H9 (cell line): ENCODE measurements at regions not wholly inside any gene's neighbourhood (a gene's known extent, or its start where the extent isn't known, plus 50 kb on each side); places are given as distances from the start of the nearest gene placed in this dataset.

Source experiments
- DNase-seq: peaks from one replicate; pipeline ENCODE4 v3.0.0-alpha.2; 2017
- H2AFZ ChIP-seq: one replicate; pipeline ENCODE4 v1.6.1; 2013; ENCODE audit warnings: mild to moderate bottlenecking, low read length, control low read depth, moderate library complexity
- H2AK5ac ChIP-seq: 2 replicates; pipeline ENCODE4 v1.6.1; 2013; ENCODE audit warnings: low read length, control low read depth, mixed read lengths; ENCODE audit not compliant: insufficient read length
- H2BK120ac ChIP-seq: one replicate; pipeline ENCODE4 v1.6.1; 2013; ENCODE audit warnings: low read depth, mild to moderate bottlenecking, low read length, control low read depth, inconsistent platforms; ENCODE audit not compliant: poor library complexity, severe bottlenecking
- H2BK12ac ChIP-seq: 2 replicates; pipeline ENCODE4 v1.6.1; 2013; ENCODE audit warnings: low read length, control low read depth, mixed read lengths, low read depth; ENCODE audit not compliant: insufficient read length
- H2BK15ac ChIP-seq: 2 replicates; pipeline ENCODE4 v1.6.1; 2013; ENCODE audit warnings: low read depth, low read length, control low read depth
- H2BK20ac ChIP-seq: one replicate; pipeline ENCODE4 v1.6.1; 2013; ENCODE audit warnings: low read depth, mild to moderate bottlenecking, low read length, control low read depth, inconsistent platforms; ENCODE audit not compliant: poor library complexity, severe bottlenecking
- H2BK5ac ChIP-seq: 2 replicates; pipeline ENCODE4 v1.6.1; 2013; ENCODE audit warnings: low read length, control low read depth, mixed read lengths; ENCODE audit not compliant: insufficient read length
- H3K14ac ChIP-seq: 2 replicates; pipeline ENCODE4 v1.6.1; 2013; ENCODE audit warnings: low read length, control low read depth; ENCODE audit not compliant: insufficient read depth
- H3K18ac ChIP-seq: 2 replicates; pipeline ENCODE4 v1.6.1; 2013; ENCODE audit warnings: low read depth, mild to moderate bottlenecking, mixed read lengths, low read length, control low read depth; ENCODE audit not compliant: insufficient read length
- H3K23ac ChIP-seq: 2 replicates; pipeline ENCODE4 v1.6.1; 2013; ENCODE audit warnings: low read length, control low read depth, mixed read lengths, low read depth; ENCODE audit not compliant: insufficient read length
- H3K23me2 ChIP-seq: 2 replicates; pipeline ENCODE4 v1.6.1; 2013; ENCODE audit warnings: low read depth, mild to moderate bottlenecking, mixed read lengths, low read length, control low read depth; ENCODE audit not compliant: insufficient read length, poor library complexity, severe bottlenecking
- H3K27ac ChIP-seq: 2 replicates; pipeline ENCODE4 v1.5.1; 2013; ENCODE audit warnings: low read length, control low read depth, mixed read lengths, low read depth; ENCODE audit not compliant: insufficient read length
- H3K27me3 ChIP-seq: 2 replicates; pipeline ENCODE4 v1.6.1; 2013; ENCODE audit warnings: low read length, control low read depth, inconsistent platforms; ENCODE audit not compliant: insufficient read depth
- H3K4ac ChIP-seq: 2 replicates; pipeline ENCODE4 v1.6.1; 2013; ENCODE audit warnings: low read depth, mild to moderate bottlenecking, control low read depth, inconsistent platforms, low read length, moderate library complexity
- H3K4me1 ChIP-seq: 2 replicates; pipeline ENCODE4 v1.6.1; 2013; ENCODE audit warnings: low read length, control low read depth, inconsistent platforms; ENCODE audit not compliant: insufficient read depth
- H3K4me2 ChIP-seq: 2 replicates; pipeline ENCODE4 v1.6.1; 2013; ENCODE audit warnings: low read length, control low read depth, mixed read lengths; ENCODE audit not compliant: insufficient read length, insufficient read depth
- H3K56ac ChIP-seq: 2 replicates; pipeline ENCODE4 v1.6.1; 2013; ENCODE audit warnings: low read depth, mild to moderate bottlenecking, mixed read lengths, low read length, control low read depth; ENCODE audit not compliant: insufficient read length
- H3K79me1 ChIP-seq: 2 replicates; pipeline ENCODE4 v1.6.1; 2013; ENCODE audit warnings: low read depth, mild to moderate bottlenecking, moderate library complexity, low read length, control low read depth, inconsistent platforms; ENCODE audit not compliant: insufficient read depth, poor library complexity, severe bottlenecking
- H3K79me2 ChIP-seq: 2 replicates; pipeline ENCODE4 v1.6.1; 2013; ENCODE audit warnings: low read length, control low read depth, inconsistent platforms; ENCODE audit not compliant: insufficient read depth
- H3K9ac ChIP-seq: 2 replicates; pipeline ENCODE4 v1.6.1; 2013; ENCODE audit warnings: low read length, control low read depth, mixed read lengths; ENCODE audit not compliant: insufficient read length; ENCODE audit errors: extremely low read depth
- H3K9me3 ChIP-seq: one replicate; pipeline ENCODE4 v1.6.1; 2013; ENCODE audit warnings: low read depth, low read length, inconsistent platforms; ENCODE audit not compliant: control insufficient read depth
- H3T11ph ChIP-seq: one replicate; pipeline ENCODE4 v1.6.1; 2013; ENCODE audit warnings: mild to moderate bottlenecking, low read length, control low read depth, inconsistent platforms
- H4K20me1 ChIP-seq: one replicate; pipeline ENCODE4 v1.6.1; 2013; ENCODE audit not compliant: control insufficient read depth, insufficient read length, insufficient read depth
- H4K5ac ChIP-seq: 2 replicates; pipeline ENCODE4 v1.6.1; 2013; ENCODE audit warnings: low read depth, mild to moderate bottlenecking, mixed read lengths, low read length, control low read depth; ENCODE audit not compliant: insufficient read length
- H4K8ac ChIP-seq: replicated peaks from 2 replicates; pipeline ENCODE4 v1.6.1; 2013; ENCODE audit warnings: low read length, control low read depth, mixed read lengths, low read depth; ENCODE audit not compliant: insufficient read length
- H4K91ac ChIP-seq: 2 replicates; pipeline ENCODE4 v1.6.1; 2013; ENCODE audit warnings: low read depth, mild to moderate bottlenecking, moderate library complexity, mixed read lengths, low read length, control low read depth; ENCODE audit not compliant: insufficient read length
- H3K27ac Mint-ChIP-seq, 3 experiments: 2 replicates in 2 of 3; 3 replicates in 1 of 3; pipeline ENCODE4 v1.8.0; 2020 to 2021; ENCODE audit warnings: mixed read lengths in 3 of 3, mild to moderate bottlenecking in 1 of 3, moderate library complexity in 1 of 3
- H3K27me3 Mint-ChIP-seq: 2 replicates; pipeline ENCODE4 v1.8.0; 2021; ENCODE audit warnings: low read depth, mild to moderate bottlenecking, moderate library complexity, mixed read lengths
- H3K36me3 Mint-ChIP-seq, 3 experiments: 2 replicates in 2 of 3; 3 replicates in 1 of 3; pipeline ENCODE4 v1.8.0; 2020 to 2021; ENCODE audit warnings: low read depth in 3 of 3, mixed read lengths in 3 of 3; ENCODE audit not compliant: insufficient read depth in 1 of 3
- H3K4me1 Mint-ChIP-seq, 2 experiments: 2 replicates each; pipeline ENCODE4 v1.8.0; 2020; ENCODE audit warnings: mixed read lengths in 2 of 2
- H3K4me3 Mint-ChIP-seq, 2 experiments: 2 replicates in 1 of 2; 3 replicates in 1 of 2; pipeline ENCODE4 v1.8.0; 2020 to 2021; ENCODE audit warnings: mild to moderate bottlenecking in 2 of 2, mixed read lengths in 2 of 2, moderate library complexity in 1 of 2
- H3K9me3 Mint-ChIP-seq, 2 experiments: 2 replicates in 1 of 2; 3 replicates in 1 of 2; pipeline ENCODE4 v1.8.0; 2020; ENCODE audit warnings: mild to moderate bottlenecking in 2 of 2, mixed read lengths in 2 of 2, moderate library complexity in 1 of 2
- CTCF ChIP-seq: fragments of 200-600 bp; sonication (generic); conservative IDR thresholded peaks from 3 replicates; pipeline ENCODE4 v1.8.0; 2021; ENCODE audit warnings: antibody characterized with exemption, mild to moderate bottlenecking
- WGBS: extraction: QIAGEN DNeasy Blood & Tissue Kit; methylation state at CpG from one replicate; pipeline ENCODE4 v1.1.7; 2013; ENCODE audit warnings: missing lambda C conversion rate, low lambda C conversion rate, mixed read lengths; ENCODE audit not compliant: insufficient read length; ENCODE audit errors: extremely low coverage; 5-methylcytosine and 5-hydroxymethylcytosine counted together

- H2BK5ac ChIP-seq, result no peak overlapping the region
- no peaks in the 10 kb centered on the region for H3K9me3 ChIP-seq
- H4K20me1 ChIP-seq, result no peaks in the 10 kb centered on the region
- H3K23ac ChIP-seq, result no peak overlapping the region
- no peak overlapping the region for H2BK120ac ChIP-seq
- Mint-ChIP-seq H3K36me3 (no peaks in the 10 kb centered on the region), H3K27me3 (no peaks in the 10 kb centered on the region; the same call in 1 of the 2 replicates), H3K27ac (no peak overlapping the region), H3K9me3 (no peaks in the 10 kb centered on the region; a peak in 1 of 5 replicates), H3K4me1 (no peaks in the 10 kb centered on the region), H3K4me3 (no peak overlapping the region)
- no peak overlapping the region for H3K9ac ChIP-seq
- H3K23me2 ChIP-seq, result no peaks in the 10 kb centered on the region
- WGBS, result no CpG with 5 or more reads among the region's 7 CpGs
- H3K27me3 ChIP-seq, result no peaks in the 10 kb centered on the region
- no peak for TF ChIP-seq CTCF
- H4K8ac ChIP-seq, result no peak overlapping the region
- no peak overlapping the region for H3K4me2 ChIP-seq
- H2BK15ac ChIP-seq, result no peak overlapping the region
- H3K14ac ChIP-seq, result no peak overlapping the region
- no peak overlapping the region for H3K18ac ChIP-seq
- no peak overlapping the region for H3K56ac ChIP-seq
- no peak overlapping the region for H2AFZ ChIP-seq
- no peak for DNase-seq
- H2AK5ac ChIP-seq, result no peak overlapping the region
- no peaks in the 10 kb centered on the region for H3K4me1 ChIP-seq
- H3K27ac ChIP-seq, result no peak overlapping the region
- no peak overlapping the region for H4K5ac ChIP-seq
- no peaks in the 10 kb centered on the region for H3K79me1 ChIP-seq
- no peak overlapping the region for H4K91ac ChIP-seq
- no peaks in the 10 kb centered on the region for H3K79me2 ChIP-seq
- no peak overlapping the region for H3K4ac ChIP-seq
- no peak overlapping the region for H2BK12ac ChIP-seq
- no peak overlapping the region for H3T11ph ChIP-seq
- H2BK20ac ChIP-seq, result no peak overlapping the region
These were observed 117.9 kb downstream of the ETAA1 start for GRCh38 chr2:67515056-67515455.
